SK-N-SH treated with all-trans-retinoic acid at 6 μM for 48 hours (cell line): ENCODE measurements at regions not wholly inside any gene's neighbourhood (a gene's known extent, or its start where the extent isn't known, plus 50 kb on each side); places are given as distances from the start of the nearest gene placed in this dataset.

ENCODE experiments used
- ATAC-seq: fragments of 200-7000 bp; cut with Tn5 transposase; 3 replicates; pipeline ENCODE4 v1.9.1; 2020; ENCODE audit warnings: mild to moderate bottlenecking, moderate library complexity
- BACH2 ChIP-seq: fragments of 250-450 bp; sonication (Bioruptor Pico); IDR thresholded peaks from 2 replicates; pipeline ENCODE4 v1.9.0; 2021; ENCODE audit warnings: mild to moderate bottlenecking, borderline replicate concordance
- CSRNP3 ChIP-seq: fragments of 250-450 bp; sonication (Bioruptor Pico); IDR thresholded peaks from 2 replicates; pipeline ENCODE4 v1.5.1; 2021; ENCODE audit warnings: mild to moderate bottlenecking, moderate library complexity
- ESRRG ChIP-seq: fragments of 250-450 bp; sonication (Bioruptor Pico); IDR thresholded peaks from 2 replicates; pipeline ENCODE4 v1.6.1; 2021; ENCODE audit warnings: mild to moderate bottlenecking
- GLIS3 ChIP-seq: fragments of 250-450 bp; sonication (Bioruptor Pico); IDR thresholded peaks from 2 replicates; pipeline ENCODE4 v1.5.0; 2020; ENCODE audit warnings: mild to moderate bottlenecking, moderate library complexity
- ISL1 ChIP-seq: fragments of 250-450 bp; sonication (Bioruptor Pico); IDR thresholded peaks from 2 replicates; pipeline ENCODE4 v2.1.2; 2022; ENCODE audit warnings: mild to moderate bottlenecking, moderate library complexity
- OSR1 ChIP-seq: fragments of 250-450 bp; sonication (Bioruptor Pico); IDR thresholded peaks from 2 replicates; pipeline ENCODE4 v1.8.0; 2022; ENCODE audit warnings: moderate library complexity, mild to moderate bottlenecking, inconsistent platforms
- PATZ1 ChIP-seq: fragments of 250-450 bp; sonication (Bioruptor Pico); IDR thresholded peaks from 2 replicates; pipeline ENCODE4 v1.8.0; 2020; ENCODE audit warnings: mild to moderate bottlenecking, moderate library complexity, borderline replicate concordance
- POU6F1 ChIP-seq: fragments of 250-450 bp; sonication (Bioruptor Pico); IDR thresholded peaks from 2 replicates; pipeline ENCODE4 v1.8.0; 2021; ENCODE audit warnings: low read depth, mild to moderate bottlenecking, moderate library complexity, borderline replicate concordance
- PPARA ChIP-seq: fragments of 250-450 bp; sonication (Bioruptor Pico); IDR thresholded peaks from 2 replicates; pipeline ENCODE4 v1.5.0; 2020; ENCODE audit warnings: mild to moderate bottlenecking, borderline replicate concordance
- RARB ChIP-seq: fragments of 250-450 bp; sonication (Bioruptor Pico); IDR thresholded peaks from 2 replicates; pipeline ENCODE4 v1.8.0; 2021; ENCODE audit warnings: mild to moderate bottlenecking, moderate library complexity
- SNAI2 ChIP-seq: fragments of 250-450 bp; sonication (Bioruptor Pico); IDR thresholded peaks from 2 replicates; pipeline ENCODE4 v1.5.0; 2020; ENCODE audit warnings: mild to moderate bottlenecking, moderate library complexity
- TCF4 ChIP-seq: fragments of 250-450 bp; sonication (Bioruptor Pico); IDR thresholded peaks from 2 replicates; pipeline ENCODE4 v1.8.0; 2021; ENCODE audit warnings: mild to moderate bottlenecking, moderate library complexity, borderline replicate concordance
- TOX ChIP-seq: fragments of 250-450 bp; sonication (Bioruptor Pico); IDR thresholded peaks from 2 replicates; pipeline ENCODE4 v1.8.0; 2021; ENCODE audit warnings: mild to moderate bottlenecking, moderate library complexity, borderline replicate concordance
- TSHZ2 ChIP-seq: fragments of 250-450 bp; sonication (Bioruptor Pico); IDR thresholded peaks from 2 replicates; pipeline ENCODE4 v1.5.0; 2020; ENCODE audit warnings: mild to moderate bottlenecking, moderate library complexity
- ZC3H10 ChIP-seq: fragments of 250-450 bp; sonication (Bioruptor Pico); IDR thresholded peaks from 2 replicates; pipeline ENCODE4 v1.5.1; 2021; ENCODE audit warnings: mild to moderate bottlenecking, moderate library complexity
- ZFP30 ChIP-seq: fragments of 450-650 bp; formaldehyde crosslinking; IDR thresholded peaks from 2 replicates; pipeline ENCODE4 v1.5.0; 2022; ENCODE audit warnings: mild to moderate bottlenecking, moderate library complexity
- ZNF565 ChIP-seq: fragments of 450-650 bp; formaldehyde crosslinking; conservative IDR thresholded peaks from 2 replicates; pipeline ENCODE4 v1.5.0; 2020; ENCODE audit warnings: low read depth, mild to moderate bottlenecking, moderate library complexity
- ZNF70 ChIP-seq: fragments of 450-650 bp; formaldehyde crosslinking; IDR thresholded peaks from 2 replicates; pipeline ENCODE4 v1.5.0; 2020; ENCODE audit warnings: mild to moderate bottlenecking, moderate library complexity
- ZNF8 ChIP-seq: fragments of 450-650 bp; formaldehyde crosslinking; IDR thresholded peaks from 2 replicates; pipeline ENCODE4 v1.5.0; 2020; ENCODE audit warnings: mild to moderate bottlenecking, moderate library complexity

DNA sequence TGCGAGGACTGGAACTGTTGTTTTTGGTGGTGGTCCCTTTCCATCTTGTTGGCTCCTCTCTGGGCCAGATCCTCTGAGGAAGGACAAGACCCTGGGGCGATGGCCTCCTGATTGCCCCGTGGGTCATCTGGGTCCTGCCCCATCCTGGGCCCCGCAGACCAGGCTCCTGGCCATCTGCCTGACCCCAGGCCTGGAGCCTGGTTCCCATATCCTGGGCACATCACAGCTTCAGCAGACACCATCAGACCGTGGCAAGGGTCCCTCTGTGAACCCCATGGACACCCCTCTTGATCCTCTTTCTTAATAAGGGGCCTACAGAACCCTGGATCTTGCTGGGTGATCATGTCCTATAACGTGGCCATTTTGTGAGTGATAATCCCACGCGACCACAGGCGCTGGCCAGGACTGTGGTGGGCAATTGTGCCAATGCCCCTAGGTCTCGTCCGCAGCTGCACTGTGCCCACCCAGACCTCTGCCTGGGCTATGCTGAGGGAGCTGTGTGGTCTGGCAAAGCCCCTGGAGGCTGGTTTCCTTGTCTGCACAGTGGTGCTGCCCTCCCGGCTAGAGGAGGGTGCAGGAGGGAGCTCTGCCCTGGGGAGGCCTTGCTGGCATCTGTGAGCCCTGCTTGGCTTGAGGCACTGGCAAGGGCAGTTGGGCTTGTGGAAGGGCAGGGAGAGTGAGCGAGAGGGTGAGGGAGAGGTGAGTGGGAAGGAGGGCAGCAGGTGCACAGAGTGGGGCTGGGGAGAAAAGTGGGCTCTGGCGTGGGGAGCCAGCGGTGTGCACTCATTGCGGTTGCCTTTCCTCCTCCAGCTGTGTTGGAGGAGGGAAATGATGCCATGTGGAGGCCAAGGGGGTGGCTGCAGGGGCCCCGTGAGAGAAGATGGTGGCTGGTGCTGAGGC, 53.1 kb upstream of the PRR23E start:
- no peak for ATAC-seq
- no peak for TF ChIP-seq POU6F1 (CRISPR knock-in tag)
- no peak for TF ChIP-seq PPARA (CRISPR knock-in tag)
- no peak for TF ChIP-seq BACH2

DNA sequence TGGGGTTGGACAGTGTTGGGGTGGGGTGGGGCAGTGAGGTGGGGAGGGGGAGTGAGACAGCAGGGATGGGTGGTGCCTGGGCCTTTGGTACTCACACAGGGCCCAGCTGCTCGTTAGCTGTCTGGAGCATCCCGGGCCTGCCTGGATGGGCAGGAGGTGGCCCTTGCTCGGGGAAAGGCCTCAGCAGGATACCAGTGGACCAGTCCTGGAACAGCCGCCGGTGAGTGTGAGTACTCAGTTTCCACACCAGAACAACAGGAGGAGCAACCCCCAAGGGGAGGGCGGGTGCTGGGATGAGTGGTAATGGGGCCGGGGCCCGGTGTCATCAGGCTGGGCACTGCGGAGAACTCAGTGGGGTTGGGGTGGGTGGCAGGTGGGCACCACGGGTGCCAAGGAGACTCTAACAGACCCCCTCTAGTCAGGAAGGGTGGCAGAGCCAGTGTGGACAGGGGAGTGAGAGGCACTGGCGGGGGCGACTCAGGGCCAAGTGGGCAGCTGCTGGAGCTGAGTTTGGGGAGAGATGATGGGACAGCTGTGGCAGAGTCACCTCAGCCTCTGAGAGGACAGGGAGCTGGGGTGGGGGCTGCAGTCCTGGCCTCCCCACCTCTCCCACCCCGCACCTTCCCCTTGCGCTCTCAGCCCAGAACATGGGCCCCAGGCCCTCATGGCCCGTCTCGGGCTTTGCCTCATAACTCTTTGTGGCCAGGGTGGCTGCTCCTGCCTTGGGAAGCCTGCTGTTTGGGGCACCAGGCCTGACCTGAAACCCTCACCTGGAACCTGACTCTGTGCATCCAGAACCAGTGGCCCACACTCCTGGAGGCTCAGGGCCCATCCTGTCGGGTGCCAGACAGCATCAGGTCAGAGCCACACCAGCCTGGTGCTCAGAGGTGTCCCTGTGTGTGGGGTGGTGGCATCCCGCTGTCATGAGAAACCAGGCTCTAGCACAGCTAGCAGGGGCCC, 52.1 kb upstream of the PRR23E start:
- ATAC-seq: no peak
- TF ChIP-seq ZNF565 (CRISPR knock-in tag): no peak
- TF ChIP-seq ZNF70: no peak
- TF ChIP-seq ZFP30 (CRISPR knock-in tag): no peak
- no peak for TF ChIP-seq ZNF8 (CRISPR knock-in tag)
- no peak for TF ChIP-seq PATZ1 (CRISPR knock-in tag)
- no peak for TF ChIP-seq GLIS3 (CRISPR knock-in tag)
- TF ChIP-seq ZC3H10: no peak
- TF ChIP-seq TOX: no peak
- no peak for TF ChIP-seq TSHZ2 (CRISPR knock-in tag)
- TF ChIP-seq SNAI2 (CRISPR knock-in tag): no peak
- no peak for TF ChIP-seq RARB (CRISPR knock-in tag)
- no peak for TF ChIP-seq ESRRG (CRISPR knock-in tag)
- no peak for TF ChIP-seq TCF4 (CRISPR knock-in tag)
- TF ChIP-seq BACH2: no peak
- TF ChIP-seq PPARA (CRISPR knock-in tag): no peak
- TF ChIP-seq CSRNP3 (CRISPR knock-in tag): no peak
- no peak for TF ChIP-seq OSR1 (CRISPR knock-in tag)

- ATAC-seq: peak; percentile 40; the same call in 2 of the 3 replicates
- peak; percentile 88 for TF ChIP-seq TSHZ2 (CRISPR knock-in tag)
- no peak for TF ChIP-seq GLIS3 (CRISPR knock-in tag)
- peak; percentile 98 for TF ChIP-seq TCF4 (CRISPR knock-in tag)
- peak; percentile 77 for TF ChIP-seq ISL1
- no peak; the same call in 1 of the 2 replicates for TF ChIP-seq ZNF8 (CRISPR knock-in tag)
- no peak for TF ChIP-seq ESRRG (CRISPR knock-in tag)
- TF ChIP-seq ZNF70: no peak
These were observed 50.8 kb upstream of the PRR23E start for GRCh38 chr3:127141921-127142730.
